ENCODE measurements at regions not wholly inside any gene's neighbourhood (a gene's known extent, or its start where the extent isn't known, plus 50 kb on each side); places are given as distances from the start of the nearest gene placed in this dataset.

DNA sequence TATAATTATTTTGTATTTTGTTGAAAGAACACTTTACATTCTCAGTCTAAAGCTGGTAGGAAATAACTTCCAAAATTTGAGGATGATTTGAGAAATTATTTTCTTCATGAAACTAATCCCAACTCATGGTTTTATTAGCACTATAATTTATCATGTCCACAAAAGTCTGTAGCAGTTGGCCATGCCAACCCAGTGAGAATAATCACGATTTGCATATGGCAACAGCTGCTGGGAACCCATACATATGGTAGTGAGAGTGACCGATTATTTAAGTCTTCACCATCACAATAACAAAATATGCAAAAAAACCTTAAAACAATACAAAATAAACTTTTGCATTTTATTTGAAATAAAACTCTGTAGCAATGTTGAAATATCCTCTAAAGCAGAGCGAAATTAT lies 445.9 kb upstream of the ANO3 start:
- Histone ChIP-seq H3K9me3 (ENCODE audit: low read length) (no peaks in the 10 kb centered on the region), H3K27ac (ENCODE audit: low read depth, low read length, poor library complexity, severe bottlenecking) (no peak overlapping the region), H3K4me1 (ENCODE audit: insufficient read depth, low read length, severe bottlenecking) (no peaks in the 10 kb centered on the region), H4K20me1 (ENCODE audit: insufficient read depth, low read length) (no peaks in the 10 kb centered on the region), H3K27me3 (ENCODE audit: insufficient read depth, low read length) (no peaks in the 10 kb centered on the region), H3K9ac (ENCODE audit: low read length) (no peak overlapping the region), H3K9me2 (ENCODE audit: low read depth, low read length) (no peaks in the 10 kb centered on the region), H3F3A (ENCODE audit: insufficient read depth, low read length) (no peaks in the 10 kb centered on the region), H3K36me3 (ENCODE audit: insufficient read depth, low read length) (no peaks in the 10 kb centered on the region), H2AFZ (ENCODE audit: low read length) (no peak overlapping the region), H3K4me3 (ENCODE audit: low read depth, low read length, poor library complexity, severe bottlenecking) (no peak overlapping the region), H3K79me2 (ENCODE audit: insufficient read depth, low read length) (no peaks in the 10 kb centered on the region), H3K4me2 (ENCODE audit: low read length) (no peak overlapping the region)
- TF ChIP-seq, protein P1, sequence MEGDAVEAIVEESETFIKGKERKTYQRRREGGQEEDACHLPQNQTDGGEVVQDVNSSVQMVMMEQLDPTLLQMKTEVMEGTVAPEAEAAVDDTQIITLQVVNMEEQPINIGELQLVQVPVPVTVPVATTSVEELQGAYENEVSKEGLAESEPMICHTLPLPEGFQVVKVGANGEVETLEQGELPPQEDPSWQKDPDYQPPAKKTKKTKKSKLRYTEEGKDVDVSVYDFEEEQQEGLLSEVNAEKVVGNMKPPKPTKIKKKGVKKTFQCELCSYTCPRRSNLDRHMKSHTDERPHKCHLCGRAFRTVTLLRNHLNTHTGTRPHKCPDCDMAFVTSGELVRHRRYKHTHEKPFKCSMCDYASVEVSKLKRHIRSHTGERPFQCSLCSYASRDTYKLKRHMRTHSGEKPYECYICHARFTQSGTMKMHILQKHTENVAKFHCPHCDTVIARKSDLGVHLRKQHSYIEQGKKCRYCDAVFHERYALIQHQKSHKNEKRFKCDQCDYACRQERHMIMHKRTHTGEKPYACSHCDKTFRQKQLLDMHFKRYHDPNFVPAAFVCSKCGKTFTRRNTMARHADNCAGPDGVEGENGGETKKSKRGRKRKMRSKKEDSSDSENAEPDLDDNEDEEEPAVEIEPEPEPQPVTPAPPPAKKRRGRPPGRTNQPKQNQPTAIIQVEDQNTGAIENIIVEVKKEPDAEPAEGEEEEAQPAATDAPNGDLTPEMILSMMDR (IDR thresholded peaks at IDR 0.05; ENCODE audit: low read length) = no peak
- TF ChIP-seq EZH2 (IDR thresholded peaks at IDR 0.05; ENCODE audit: borderline replicate concordance, low read length) = no peak

DNA sequence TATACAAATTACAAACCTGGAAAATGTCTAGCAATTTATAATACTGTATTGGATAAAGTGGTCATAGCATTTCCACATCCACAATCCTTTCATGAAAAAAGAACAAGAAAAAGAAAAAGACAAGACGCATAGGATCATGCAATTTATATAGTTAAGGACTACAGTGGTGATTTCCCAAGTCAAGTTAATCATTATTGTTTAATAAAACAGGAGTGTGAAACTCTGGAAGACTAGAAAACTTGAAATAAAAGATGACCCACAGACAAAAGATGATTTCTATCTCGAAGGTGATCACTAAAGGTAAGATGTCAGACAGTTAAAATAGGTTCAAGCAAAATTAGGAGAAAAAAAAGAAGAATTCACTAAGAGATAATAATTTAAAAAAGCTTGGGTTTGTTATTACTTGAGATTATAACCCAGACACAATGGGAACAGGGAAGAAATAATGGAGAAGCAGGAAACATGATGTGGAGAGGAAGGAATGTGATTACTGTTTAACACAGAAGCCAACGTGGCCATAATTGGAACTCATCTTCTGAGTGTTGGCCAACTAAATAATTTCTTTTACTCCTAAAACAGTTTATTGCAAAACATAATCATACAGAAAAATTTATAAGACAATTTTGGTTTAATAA lies 441.2 kb upstream of the ANO3 start:
- H3K4me1 ChIP-seq (ENCODE audit: insufficient read depth, low read length, severe bottlenecking) = no peaks in the 10 kb centered on the region
- H2AFZ ChIP-seq (ENCODE audit: low read length) = no peak overlapping the region
- no peaks in the 10 kb centered on the region for H3K9me2 ChIP-seq (ENCODE audit: low read depth, low read length)
- TF ChIP-seq EZH2 (IDR thresholded peaks at IDR 0.05; ENCODE audit: borderline replicate concordance, low read length) = no peak
- TF ChIP-seq, protein P1 (IDR thresholded peaks at IDR 0.05; ENCODE audit: low read length) = no peak
- no peak overlapping the region for H3K4me3 ChIP-seq (ENCODE audit: low read depth, low read length, poor library complexity, severe bottlenecking)
- H3K27ac ChIP-seq (ENCODE audit: low read depth, low read length, poor library complexity, severe bottlenecking) = no peak overlapping the region
- no peaks in the 10 kb centered on the region for H3F3A ChIP-seq (ENCODE audit: insufficient read depth, low read length)
- no peaks in the 10 kb centered on the region for H3K27me3 ChIP-seq (ENCODE audit: insufficient read depth, low read length)
- no peak overlapping the region for H3K9ac ChIP-seq (ENCODE audit: low read length)
- H4K20me1 ChIP-seq (ENCODE audit: insufficient read depth, low read length) = no peaks in the 10 kb centered on the region
- no peaks in the 10 kb centered on the region for H3K79me2 ChIP-seq (ENCODE audit: insufficient read depth, low read length)
- H3K9me3 ChIP-seq (ENCODE audit: low read length) = no peaks in the 10 kb centered on the region
- H3K4me2 ChIP-seq (ENCODE audit: low read length) = no peak overlapping the region
- H3K36me3 ChIP-seq (ENCODE audit: insufficient read depth, low read length) = no peaks in the 10 kb centered on the region

DNA sequence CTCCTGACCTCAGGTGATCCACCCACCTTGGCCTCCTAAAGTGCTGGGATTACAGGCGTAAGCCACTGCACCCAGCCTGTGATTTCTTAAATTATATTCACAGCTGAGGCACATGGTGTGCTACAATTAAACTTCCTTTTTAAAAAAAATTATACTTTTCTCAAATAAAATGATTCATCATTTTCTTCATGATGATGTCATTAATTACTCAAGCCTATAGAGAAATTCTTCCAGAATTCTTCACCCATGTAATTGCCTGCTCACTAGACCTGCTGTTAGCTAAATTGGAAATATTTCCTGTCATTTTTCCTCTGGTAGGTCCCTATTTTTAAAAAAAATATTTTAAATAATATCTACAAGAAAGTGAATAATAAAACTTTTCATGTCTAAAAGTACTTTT lies 440.0 kb upstream of the ANO3 start:
- no peak overlapping the region for H3K9ac ChIP-seq (ENCODE audit: low read length)
- no peak overlapping the region for H2AFZ ChIP-seq (ENCODE audit: low read length)
- H3K4me3 ChIP-seq (ENCODE audit: low read depth, low read length, poor library complexity, severe bottlenecking) = no peak overlapping the region
- no peaks in the 10 kb centered on the region for H4K20me1 ChIP-seq (ENCODE audit: insufficient read depth, low read length)
- H3K36me3 ChIP-seq (ENCODE audit: insufficient read depth, low read length) = no peaks in the 10 kb centered on the region
- no peaks in the 10 kb centered on the region for H3F3A ChIP-seq (ENCODE audit: insufficient read depth, low read length)
- H3K9me3 ChIP-seq (ENCODE audit: low read length) = no peaks in the 10 kb centered on the region
- no peak for TF ChIP-seq EZH2 (IDR thresholded peaks at IDR 0.05; ENCODE audit: borderline replicate concordance, low read length)
- TF ChIP-seq, protein P1 (IDR thresholded peaks at IDR 0.05; ENCODE audit: low read length) = no peak
- H3K79me2 ChIP-seq (ENCODE audit: insufficient read depth, low read length) = no peaks in the 10 kb centered on the region
- H3K9me2 ChIP-seq (ENCODE audit: low read depth, low read length) = no peaks in the 10 kb centered on the region
- no peaks in the 10 kb centered on the region for H3K27me3 ChIP-seq (ENCODE audit: insufficient read depth, low read length)
- H3K4me2 ChIP-seq (ENCODE audit: low read length) = no peak overlapping the region
- H3K4me1 ChIP-seq (ENCODE audit: insufficient read depth, low read length, severe bottlenecking) = no peaks in the 10 kb centered on the region
- no peak overlapping the region for H3K27ac ChIP-seq (ENCODE audit: low read depth, low read length, poor library complexity, severe bottlenecking)
